K562 (cell line): ENCODE measurements at regions not wholly inside any gene's neighbourhood (a gene's known extent, or its start where the extent isn't known, plus 50 kb on each side); places are given as distances from the start of the nearest gene placed in this dataset.

ENCODE experiments used
- ATAC-seq: fragments of 200-7000 bp; cut with Tn5 transposase; 3 replicates; pipeline ENCODE4 v1.9.1; 2020; ENCODE audit warnings: moderate library complexity
- BruUV-seq: library from RNA; stranded (reverse); fragments of 400-500 nt; replicated peaks from 2 replicates; lab custom pipeline; 2021; lab: Mats Ljungman, UMichigan
- CTCF ChIA-PET: fragments of 300-600 bp; formaldehyde crosslinking; extraction: SDS; loops from one replicate; lab custom pipeline; 2021; ENCODE audit warnings: low intra/inter-chr PET ratio; lab: Yijun Ruan, JAX
- POLR2A ChIA-PET: fragments of 300-600, 350-650 bp; sonication (Branson Sonifier 250); formaldehyde crosslinking; extraction: SDS; loops from one replicate; lab custom pipeline; 2021; ENCODE audit warnings: antibody characterized with exemption, inconsistent platforms; lab: Yijun Ruan, JAX
- DNase-seq, 4 experiments: peaks; one replicate each; pipeline versions ENCODE4 v3.0.0 to v3.0.0-alpha.2; 2011 to 2018; ENCODE audit warnings: low spot score in 3 of 4, mixed read lengths in 3 of 4; ENCODE audit errors: extremely low read depth in 1 of 4
- FAIRE-seq: peaks from 2 replicates; lab custom pipeline; 2011; peaks lifted over from hg19 to GRCh38; lab: Jason Lieb, UNC
- H2AFZ ChIP-seq: 2 replicates; pipeline ENCODE4 v1.6.0; 2011; ENCODE audit warnings: low read depth, low read length, control low read depth, inconsistent platforms
- H3K27ac ChIP-seq: fragments of 200-600 bp; 3 replicates; pipeline ENCODE4 v1.8.0; 2011; ENCODE audit warnings: low read depth, mild to moderate bottlenecking, control low read depth, inconsistent platforms, low read length, moderate library complexity, mixed read lengths; ENCODE audit errors: extremely low read depth
- H3K27me3 ChIP-seq, 2 experiments: fragments of 300-600 bp in 1 of 2; 2 replicates in 1 of 2; 3 replicates in 1 of 2; pipeline versions ENCODE4 v1.6.0 to v1.8.0; 2011; ENCODE audit warnings: inconsistent platforms in 2 of 2, low read length in 2 of 2, mild to moderate bottlenecking in 1 of 2, mixed read lengths in 1 of 2, moderate library complexity in 1 of 2; ENCODE audit not compliant: control insufficient read depth in 2 of 2, insufficient read depth in 2 of 2
- H3K36me3 ChIP-seq: fragments of 300-600 bp; 3 replicates; pipeline ENCODE4 v1.8.0; 2011; ENCODE audit warnings: mild to moderate bottlenecking, low read length, inconsistent platforms; ENCODE audit not compliant: control insufficient read depth, insufficient read depth
- H3K4me1 ChIP-seq, 2 experiments: fragments of 200-600 bp in 1 of 2; replicated peaks in 1 of 2; 2 replicates in 1 of 2; 3 replicates in 1 of 2; pipeline versions ENCODE4 v1.5.1 to v1.8.0; 2011; ENCODE audit warnings: inconsistent platforms in 2 of 2, low read length in 2 of 2, mild to moderate bottlenecking in 1 of 2, mixed read lengths in 1 of 2, moderate library complexity in 1 of 2; ENCODE audit not compliant: control insufficient read depth in 2 of 2, insufficient read depth in 2 of 2
- H3K4me2 ChIP-seq: 2 replicates; pipeline ENCODE4 v1.6.1; 2011; ENCODE audit warnings: low read length, control low read depth, inconsistent platforms, mixed read lengths; ENCODE audit not compliant: insufficient read depth
- H3K4me3 ChIP-seq: fragments of 200-600 bp; sonication (generic), shearing (Covaris generic); 2 replicates; pipeline ENCODE4 v1.5.1; 2016; ENCODE audit warnings: control low read depth, inconsistent platforms
- H3K79me2 ChIP-seq: fragments of 200-600 bp; 3 replicates; pipeline ENCODE4 v1.8.0; 2011; ENCODE audit warnings: low read length, inconsistent platforms; ENCODE audit not compliant: control insufficient read depth, insufficient read depth
- H3K9ac ChIP-seq, 2 experiments: 2 replicates each; pipeline versions ENCODE4 v1.6.0 to v1.6.1; 2011; ENCODE audit warnings: low read depth in 2 of 2, low read length in 2 of 2, control low read depth in 1 of 2, inconsistent platforms in 1 of 2, mild to moderate bottlenecking in 1 of 2, mixed read lengths in 1 of 2; ENCODE audit not compliant: insufficient read depth in 1 of 2
- H3K9me1 ChIP-seq: one replicate; pipeline ENCODE4 v1.6.0; 2011; ENCODE audit warnings: inconsistent platforms, mild to moderate bottlenecking, low read length, moderate library complexity; ENCODE audit not compliant: control insufficient read depth, insufficient read depth
- H3K9me3 ChIP-seq: replicated peaks from 2 replicates; pipeline ENCODE4 v1.5.1; 2011; ENCODE audit warnings: low read depth, low read length, inconsistent platforms; ENCODE audit not compliant: control insufficient read depth, insufficient read depth
- H4K20me1 ChIP-seq: replicated peaks from 2 replicates; pipeline ENCODE4 v1.6.1; 2011; ENCODE audit warnings: low read length, inconsistent platforms, mixed read lengths; ENCODE audit not compliant: control insufficient read depth, insufficient read depth
- MBD1 ChIP-seq: fragments of 250-450 bp; sonication (Bioruptor Pico); IDR thresholded peaks from 2 replicates; pipeline ENCODE4 v1.8.0; 2022; ENCODE audit warnings: inconsistent platforms
- NCOR1 ChIP-seq: fragments of 450-650 bp; IDR thresholded peaks from 2 replicates; pipeline ENCODE4 v1.6.1; 2016; ENCODE audit warnings: mild to moderate bottlenecking, moderate library complexity
- PHB2 ChIP-seq: fragments of 450-650 bp; IDR thresholded peaks from 2 replicates; pipeline ENCODE4 v1.6.1; 2017; ENCODE audit warnings: low read depth
- RUNX1 ChIP-seq: sonication (generic); IDR thresholded peaks from 2 replicates; pipeline ENCODE4 v1.6.1; 2016; ENCODE audit warnings: antibody characterized with exemption, low read depth
- SPI1 ChIP-seq: IDR thresholded peaks from 2 replicates; pipeline ENCODE4 v1.6.1; 2011; ENCODE audit warnings: low read depth, low read length, control low read depth, borderline replicate concordance
- ZNF780A ChIP-seq: fragments of 250-450 bp; sonication (Bioruptor Pico); IDR thresholded peaks from 2 replicates; pipeline ENCODE4 v1.5.0; 2021; ENCODE audit warnings: mild to moderate bottlenecking
- WGBS: fragments of 100-300 bp; shearing (Covaris generic); methylation state at CpG from one replicate; pipeline ENCODE4 v1.1.6; 2016; ENCODE audit warnings: low coverage, mixed read lengths; ENCODE audit not compliant: insufficient coverage; ENCODE audit errors: missing lambda C conversion rate; 5-methylcytosine and 5-hydroxymethylcytosine counted together
- in situ Hi-C: fragments of 300-500 bp; cut with MboI; formaldehyde crosslinking; loops from 4 replicates; pipeline ENCODE4 v1.15.0; 2018; ENCODE audit warnings: inconsistent platforms, mixed read lengths
- intact Hi-C: fragments of 100-400 bp; cut with micrococcal nuclease; formaldehyde crosslinking; loops from 2 replicates; pipeline ENCODE4 v1.14.2; 2022

GRCh38 chr7:63521-64021 is 128.8 kb upstream of the FAM20C start:
- Histone ChIP-seq H3K79me2 (no peaks in the 10 kb centered on the region), H3K4me2 (no peak overlapping the region), H3K36me3 (no peaks in the 10 kb centered on the region), H3K9me1 (no peaks in the 10 kb centered on the region), H3K27me3 (peaks cover 49 to 96% of the 10 kb centered on the region in 2 experiments), H4K20me1 (peaks cover 4% of the 10 kb centered on the region; the same call in 1 of the 2 replicates), H3K4me1 (no peaks in the 10 kb centered on the region; a peak in 1 of 5 replicates)
- in situ Hi-C loops, result no loop called here
- CTCF ChIA-PET, result interaction anchor here (0.6 to 2.1 kb wide), 3 partner anchors 25 to 204 kb away, joined by 3 to 9 read pairs (median 4); no protein-coding TSS in a partner anchor
- intact Hi-C loops, result no loop called here
- WGBS, result 3% methylated on average over 11 of the region's 11 CpGs
- BruUV-seq, result no TSS peak
- POLR2A ChIA-PET, result no interaction called here
- no peak for ATAC-seq
- TF ChIP-seq ZNF780A (CRISPR knock-in tag), result no peak
- TF ChIP-seq PHB2, result no peak
- TF ChIP-seq RUNX1, result no peak
- TF ChIP-seq SPI1, result 0 out of 2 replicates have a peak, but pooled peaks have one; percentile 19
- TF ChIP-seq NCOR1, result no peak
- TF ChIP-seq MBD1 (CRISPR knock-in tag), result no peak
- TF ChIP-seq, all 486 proteins: peak for 1
- Histone ChIP-seq H3K4me3 (no peak overlapping the region), H3K27ac (no peak overlapping the region), H2AFZ (no peak overlapping the region), H3K9me3 (0 out of 2 replicates have a peak, but pooled peaks cover 2% of the 10 kb centered on the region), H3K9ac (no peak overlapping the region)
- FAIRE-seq (no peak), DNase-seq (no peak)
